Stomach (tissue), 4 donors: ENCODE measurements at regions not wholly inside any gene's neighbourhood (a gene's known extent, or its start where the extent isn't known, plus 50 kb on each side); places are given as distances from the start of the nearest gene placed in this dataset.

Experiments used
- EP300 ChIP-seq: sonication (generic); formaldehyde crosslinking; IDR thresholded peaks from one replicate; pipeline ENCODE4 v1.6.1; 2017; ENCODE audit warnings: antibody characterized with exemption
- POLR2A ChIP-seq, 4 donors: fragments of 450-650 bp; IDR thresholded peaks; one replicate each; pipeline ENCODE4 v1.6.1; 2016; ENCODE audit warnings: antibody characterized with exemption in 4 of 4, control low read depth in 2 of 4, mild to moderate bottlenecking in 1 of 4, moderate library complexity in 1 of 4
- POLR2AphosphoS5 ChIP-seq, 3 donors: sonication (generic); formaldehyde crosslinking; IDR thresholded peaks; one replicate each; pipeline ENCODE4 v1.6.1; 2016; ENCODE audit warnings: antibody characterized with exemption in 3 of 3
- TF ChIP-seq, protein P1 (sequence below), 7 experiments: fragments of 450-650 bp in 4 of 7; fragments of 200-600 bp in 3 of 7; sonication (generic) in 3 of 7; IDR thresholded peaks; one replicate each; pipeline ENCODE4 v1.5.1; 2016 to 2019; ENCODE audit warnings: antibody characterized with exemption in 7 of 7, control low read depth in 2 of 7, mild to moderate bottlenecking in 1 of 7

DNA sequence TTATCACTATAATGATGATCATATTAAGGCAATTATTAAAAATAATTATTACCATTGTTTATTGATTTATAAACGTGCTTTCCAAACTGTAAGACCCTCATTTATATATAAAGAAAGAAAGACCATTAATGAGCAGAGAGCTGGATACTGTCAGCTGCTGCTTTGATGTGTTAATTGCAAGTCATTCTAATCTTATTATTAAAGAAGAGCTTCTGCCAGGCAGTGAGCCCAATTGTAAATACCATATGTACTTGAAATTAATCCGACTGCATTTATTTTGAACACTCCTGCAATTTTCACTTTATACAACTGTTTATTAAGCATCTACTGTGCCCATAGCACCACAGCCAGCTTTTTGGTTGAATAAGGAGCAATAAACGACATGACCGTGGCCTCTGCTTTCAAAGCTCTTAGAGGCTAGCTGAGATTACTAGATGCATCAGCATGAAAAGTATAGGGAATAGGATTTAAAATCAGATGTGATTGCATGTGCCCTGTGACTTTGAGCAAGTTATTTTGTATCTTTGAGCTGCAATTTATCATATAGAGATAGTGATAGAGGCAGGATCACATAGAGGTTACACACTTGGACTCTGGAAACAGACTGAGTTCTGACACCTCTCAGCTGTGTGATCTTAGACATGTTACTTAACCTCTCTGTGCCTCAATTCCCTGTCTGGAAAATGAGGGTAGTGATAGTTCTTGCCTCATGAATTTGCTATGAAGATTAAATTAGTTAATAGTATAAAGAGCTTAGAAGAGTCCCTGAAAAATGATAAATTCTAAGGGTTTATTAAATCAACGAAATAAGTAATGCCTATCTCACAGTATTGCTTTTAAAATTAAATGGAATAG, 83.4 kb downstream of the MYCN start:
- TF ChIP-seq, protein P1, sequence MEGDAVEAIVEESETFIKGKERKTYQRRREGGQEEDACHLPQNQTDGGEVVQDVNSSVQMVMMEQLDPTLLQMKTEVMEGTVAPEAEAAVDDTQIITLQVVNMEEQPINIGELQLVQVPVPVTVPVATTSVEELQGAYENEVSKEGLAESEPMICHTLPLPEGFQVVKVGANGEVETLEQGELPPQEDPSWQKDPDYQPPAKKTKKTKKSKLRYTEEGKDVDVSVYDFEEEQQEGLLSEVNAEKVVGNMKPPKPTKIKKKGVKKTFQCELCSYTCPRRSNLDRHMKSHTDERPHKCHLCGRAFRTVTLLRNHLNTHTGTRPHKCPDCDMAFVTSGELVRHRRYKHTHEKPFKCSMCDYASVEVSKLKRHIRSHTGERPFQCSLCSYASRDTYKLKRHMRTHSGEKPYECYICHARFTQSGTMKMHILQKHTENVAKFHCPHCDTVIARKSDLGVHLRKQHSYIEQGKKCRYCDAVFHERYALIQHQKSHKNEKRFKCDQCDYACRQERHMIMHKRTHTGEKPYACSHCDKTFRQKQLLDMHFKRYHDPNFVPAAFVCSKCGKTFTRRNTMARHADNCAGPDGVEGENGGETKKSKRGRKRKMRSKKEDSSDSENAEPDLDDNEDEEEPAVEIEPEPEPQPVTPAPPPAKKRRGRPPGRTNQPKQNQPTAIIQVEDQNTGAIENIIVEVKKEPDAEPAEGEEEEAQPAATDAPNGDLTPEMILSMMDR (IDR thresholded peaks at IDR 0.05): no peak
- no peak for TF ChIP-seq POLR2AphosphoS5 (IDR thresholded peaks at IDR 0.05)
- no peak for TF ChIP-seq POLR2A (IDR thresholded peaks at IDR 0.05)
- no peak for TF ChIP-seq EP300
